Panc1 (cell line): ENCODE measurements at regions not wholly inside any gene's neighbourhood (a gene's known extent, or its start where the extent isn't known, plus 50 kb on each side); places are given as distances from the start of the nearest gene placed in this dataset.

Source experiments
- ATAC-seq: fragments of 200-7000 bp; cut with Tn5 transposase; 2 replicates; pipeline ENCODE4 v1.9.1; 2020; ENCODE audit warnings: mild to moderate bottlenecking, moderate library complexity
- BruUV-seq: library from RNA; stranded (reverse); fragments of 400-500 nt; replicated peaks from 2 replicates; lab custom pipeline; 2021; lab: Mats Ljungman, UMichigan
- CTCF ChIA-PET: fragments of 300-600 bp; sonication (Branson Sonifier 250); formaldehyde crosslinking; loops from one replicate; lab custom pipeline; 2022; ENCODE audit warnings: antibody characterized with exemption; lab: Charles Lee
- POLR2A ChIA-PET: fragments of 300-600 bp; sonication (Branson Sonifier 250); formaldehyde crosslinking; loops from one replicate; lab custom pipeline; 2022; ENCODE audit warnings: antibody characterized with exemption; lab: Charles Lee
- DNase-seq: peaks from one replicate; pipeline ENCODE4 v3.0.0-alpha.2; 2010; ENCODE audit warnings: low read depth, low spot score
- H3K27ac ChIP-seq: 2 replicates; pipeline ENCODE4 v1.5.1; 2011; ENCODE audit warnings: mild to moderate bottlenecking, low read length, inconsistent platforms
- H3K27me3 ChIP-seq: fragments of 200-500 bp; sonication (Bioruptor generic); 2 replicates; pipeline ENCODE4 v1.6.0; 2014; ENCODE audit warnings: low read length, inconsistent platforms; ENCODE audit not compliant: control insufficient read depth, insufficient read depth
- H3K36me3 ChIP-seq: fragments of 200-500 bp; sonication (Bioruptor generic); 2 replicates; pipeline ENCODE4 v1.5.1; 2014; ENCODE audit warnings: inconsistent platforms, mild to moderate bottlenecking, low read length, moderate library complexity; ENCODE audit not compliant: control insufficient read depth, insufficient read depth
- H3K4me1 ChIP-seq: 2 replicates; pipeline ENCODE4 v1.5.1; 2011; ENCODE audit warnings: inconsistent platforms, mild to moderate bottlenecking, low read length, moderate library complexity; ENCODE audit not compliant: control insufficient read depth, insufficient read depth
- H3K4me3 ChIP-seq, 2 experiments: 2 replicates each; pipeline ENCODE4 v1.5.1; 2011 to 2012; ENCODE audit warnings: low read depth in 2 of 2, low read length in 2 of 2, mild to moderate bottlenecking in 2 of 2, inconsistent platforms in 1 of 2, moderate library complexity in 1 of 2
- H3K9me3 ChIP-seq: fragments of 200-500 bp; sonication (Bioruptor generic); 2 replicates; pipeline ENCODE4 v1.5.1; 2014; ENCODE audit warnings: low read depth, mild to moderate bottlenecking, inconsistent platforms, low read length, moderate library complexity; ENCODE audit not compliant: control insufficient read depth, insufficient read depth
- CTCF ChIP-seq: fragments of 450-650 bp; IDR thresholded peaks from 2 replicates; pipeline ENCODE4 v1.5.1; 2017; ENCODE audit warnings: mild to moderate bottlenecking
- POLR2AphosphoS5 ChIP-seq: IDR thresholded peaks from 2 replicates; pipeline ENCODE4 v1.6.1; 2012; ENCODE audit warnings: mild to moderate bottlenecking, low read depth, low read length, moderate library complexity
- REST ChIP-seq, 2 experiments: IDR thresholded peaks; 2 replicates each; pipeline ENCODE4 v1.6.1; 2011 to 2012; ENCODE audit warnings: low read depth in 2 of 2, control low read depth in 1 of 2, low read length in 1 of 2, mild to moderate bottlenecking in 1 of 2, moderate library complexity in 1 of 2; ENCODE audit not compliant: insufficient read depth in 1 of 2
- SIN3A ChIP-seq: IDR thresholded peaks from 2 replicates; pipeline ENCODE4 v1.6.1; 2012; ENCODE audit warnings: low read depth, mild to moderate bottlenecking, low read length, moderate library complexity, borderline replicate concordance; ENCODE audit not compliant: insufficient read depth
- TCF7L2 ChIP-seq: IDR thresholded peaks from 2 replicates; pipeline ENCODE4 v1.6.1; 2011; ENCODE audit warnings: mild to moderate bottlenecking, low read depth, low read length, inconsistent platforms
- in situ Hi-C: cut with HindIII; loops from 2 replicates; pipeline ENCODE4 v1.10.0; 2016; ENCODE audit warnings: low sequenced_read_pairs, low pct_unique_long_range_greater_than_20kb
- intact Hi-C: fragments of 100-400 bp; cut with micrococcal nuclease; formaldehyde crosslinking; loops from one replicate; pipeline ENCODE4 v1.10.0; 2022; ENCODE audit not compliant: unreplicated experiment

- TF ChIP-seq CTCF, result no peak
- no peak for TF ChIP-seq SIN3A
- TF ChIP-seq TCF7L2, result no peak
- TF ChIP-seq REST (IDR thresholded peaks at IDR 0.05; ENCODE audit: insufficient read depth in 1 of 2, low read depth in 2 of 2, low read length in 1 of 2), result no peak
- no peak for TF ChIP-seq POLR2AphosphoS5
Measured at GRCh38 chr5:88488561-88488960, 219.9 kb upstream of the TMEM161B start.

GRCh38 chr5:88488130-88488529 lies 219.5 kb upstream of the TMEM161B start:
- ChIA-PET POLR2A (no interaction called here), CTCF (no interaction called here)
- no peak for ATAC-seq
- Histone ChIP-seq H3K4me3 (no peak overlapping the region), H3K27ac (no peak overlapping the region), H3K27me3 (no peaks in the 10 kb centered on the region), H3K4me1 (no peaks in the 10 kb centered on the region), H3K36me3 (no peaks in the 10 kb centered on the region), H3K9me3 (no peaks in the 10 kb centered on the region)
- TF ChIP-seq TCF7L2 (no peak), REST (IDR thresholded peaks at IDR 0.05; ENCODE audit: insufficient read depth in 1 of 2, low read depth in 2 of 2, low read length in 1 of 2) (no peak), POLR2AphosphoS5 (no peak), SIN3A (no peak), CTCF (no peak)
- no peak for DNase-seq
- intact Hi-C loops, result no loop called here
- in situ Hi-C loops, result no loop called here
- BruUV-seq, result no TSS peak

More at GRCh38 chr5:88488561-88488960, 219.9 kb upstream of the TMEM161B start:
- BruUV-seq, result no TSS peak
- Histone ChIP-seq H3K9me3 (no peaks in the 10 kb centered on the region), H3K27me3 (no peaks in the 10 kb centered on the region), H3K4me1 (no peaks in the 10 kb centered on the region), H3K4me3 (no peak overlapping the region), H3K36me3 (no peaks in the 10 kb centered on the region; the same call in 1 of the 2 replicates), H3K27ac (no peak overlapping the region)
- ChIA-PET CTCF (no interaction called here), POLR2A (no interaction called here)
- no peak for DNase-seq
- intact Hi-C loops, result no loop called here
- no peak for ATAC-seq
- in situ Hi-C loops, result no loop called here
